Trophoblast cell (in vitro differentiated cells and primary cell): ENCODE measurements at regions not wholly inside any gene's neighbourhood (a gene's known extent, or its start where the extent isn't known, plus 50 kb on each side); places are given as distances from the start of the nearest gene placed in this dataset.

ENCODE experiments used
- DNase-seq, 2 donors: peaks; one replicate each; pipeline ENCODE4 v3.0.0-alpha.2; 2016
- H2AFZ ChIP-seq: 2 replicates; pipeline ENCODE4 v1.6.1; 2013; ENCODE audit warnings: low read length, moderate library complexity, mild to moderate bottlenecking; ENCODE audit not compliant: insufficient read depth, poor library complexity
- H2AK5ac ChIP-seq: 2 replicates; pipeline ENCODE4 v1.6.1; 2013; ENCODE audit warnings: mild to moderate bottlenecking, low read length
- H2BK120ac ChIP-seq: 2 replicates; pipeline ENCODE4 v1.6.1; 2013; ENCODE audit warnings: low read length, mild to moderate bottlenecking, moderate library complexity; ENCODE audit not compliant: insufficient read depth, poor library complexity
- H2BK12ac ChIP-seq: 2 replicates; pipeline ENCODE4 v1.6.1; 2013; ENCODE audit warnings: mild to moderate bottlenecking, low read length, moderate library complexity
- H2BK5ac ChIP-seq: 2 replicates; pipeline ENCODE4 v1.6.1; 2013; ENCODE audit warnings: low read length, low read depth, moderate library complexity, mild to moderate bottlenecking; ENCODE audit not compliant: poor library complexity
- H3K14ac ChIP-seq: 2 replicates; pipeline ENCODE4 v1.6.1; 2013; ENCODE audit warnings: mild to moderate bottlenecking, low read length
- H3K18ac ChIP-seq: 2 replicates; pipeline ENCODE4 v1.6.1; 2013; ENCODE audit warnings: mild to moderate bottlenecking, low read length
- H3K23ac ChIP-seq: 2 replicates; pipeline ENCODE4 v1.6.1; 2013; ENCODE audit warnings: low read length
- H3K27ac ChIP-seq: 2 replicates; pipeline ENCODE4 v1.5.1; 2013; ENCODE audit warnings: low read depth, mild to moderate bottlenecking, inconsistent platforms, low read length, moderate library complexity
- H3K27me3 ChIP-seq: 2 replicates; pipeline ENCODE4 v1.6.1; 2013; ENCODE audit warnings: inconsistent platforms, mild to moderate bottlenecking, low read length, moderate library complexity; ENCODE audit not compliant: insufficient read depth
- H3K36me3 ChIP-seq, 2 experiments: 1 replicate in 1 of 2; 2 replicates in 1 of 2; pipeline ENCODE4 v1.6.1; 2013; ENCODE audit warnings: low read length in 2 of 2, mild to moderate bottlenecking in 2 of 2, moderate library complexity in 1 of 2; ENCODE audit not compliant: insufficient read depth in 2 of 2, control insufficient read depth in 1 of 2
- H3K4ac ChIP-seq: 2 replicates; pipeline ENCODE4 v1.6.1; 2013; ENCODE audit warnings: low read depth, mild to moderate bottlenecking, low read length, moderate library complexity
- H3K4me1 ChIP-seq, 2 experiments: 1 replicate in 1 of 2; 2 replicates in 1 of 2; pipeline ENCODE4 v1.6.1; 2013; ENCODE audit warnings: low read length in 2 of 2, mild to moderate bottlenecking in 2 of 2, moderate library complexity in 1 of 2; ENCODE audit not compliant: insufficient read depth in 2 of 2, control insufficient read depth in 1 of 2
- H3K4me2 ChIP-seq: 2 replicates; pipeline ENCODE4 v1.6.1; 2013; ENCODE audit warnings: inconsistent platforms, mild to moderate bottlenecking, low read length, moderate library complexity
- H3K4me3 ChIP-seq: 2 replicates; pipeline ENCODE4 v1.5.1; 2013; ENCODE audit warnings: mild to moderate bottlenecking, low read depth, low read length, inconsistent platforms
- H3K79me1 ChIP-seq: one replicate; pipeline ENCODE4 v1.6.1; 2013; ENCODE audit warnings: low read length
- H3K79me2 ChIP-seq: 2 replicates; pipeline ENCODE4 v1.6.1; 2013; ENCODE audit warnings: low read length, mild to moderate bottlenecking; ENCODE audit not compliant: control insufficient read depth, insufficient read depth, poor library complexity
- H3K9ac ChIP-seq: 2 replicates; pipeline ENCODE4 v1.6.1; 2013; ENCODE audit warnings: mild to moderate bottlenecking, low read length
- H3K9me3 ChIP-seq: 2 replicates; pipeline ENCODE4 v1.6.1; 2013; ENCODE audit warnings: low read depth, mild to moderate bottlenecking, control low read depth, inconsistent platforms, low read length; ENCODE audit not compliant: insufficient read depth
- H4K12ac ChIP-seq: 2 replicates; pipeline ENCODE4 v1.6.1; 2013; ENCODE audit warnings: low read depth, mild to moderate bottlenecking, low read length, moderate library complexity
- H4K8ac ChIP-seq: 2 replicates; pipeline ENCODE4 v1.6.1; 2013; ENCODE audit warnings: low read depth, mild to moderate bottlenecking, low read length, moderate library complexity
- H4K91ac ChIP-seq: one replicate; pipeline ENCODE4 v1.6.1; 2013; ENCODE audit warnings: low read depth, mild to moderate bottlenecking, low read length, moderate library complexity
- WGBS: extraction: QIAGEN DNeasy Blood & Tissue Kit; methylation state at CpG from one replicate; pipeline ENCODE4 v1.1.7; 2013; ENCODE audit warnings: missing lambda C conversion rate; ENCODE audit not compliant: insufficient read length, insufficient coverage; ENCODE audit errors: extremely low coverage; 5-methylcytosine and 5-hydroxymethylcytosine counted together

- no peak overlapping the region for H2AFZ ChIP-seq
- no peak overlapping the region for H4K91ac ChIP-seq
- H3K9me3 ChIP-seq, result no peaks in the 10 kb centered on the region
- H2BK5ac ChIP-seq, result no peak overlapping the region
- no peak overlapping the region for H3K14ac ChIP-seq
- H3K4me2 ChIP-seq, result no peak overlapping the region
- no peaks in the 10 kb centered on the region for H3K4me1 ChIP-seq
- H3K4ac ChIP-seq, result no peak overlapping the region
- no peak overlapping the region for H4K12ac ChIP-seq
- no peak overlapping the region for H3K27ac ChIP-seq
- H3K18ac ChIP-seq, result no peak overlapping the region
- no CpG with 5 or more reads among the region's 2 CpGs for WGBS
- no peak overlapping the region for H2AK5ac ChIP-seq
- H2BK12ac ChIP-seq, result no peak overlapping the region
- peak in 1 of 2 donors; percentile 13 for DNase-seq
- no peak overlapping the region for H3K4me3 ChIP-seq
- no peak overlapping the region for H3K23ac ChIP-seq
- H2BK120ac ChIP-seq, result no peak overlapping the region
- H3K27me3 ChIP-seq, result no peaks in the 10 kb centered on the region
- no peaks in the 10 kb centered on the region for H3K79me2 ChIP-seq
- H3K9ac ChIP-seq, result no peak overlapping the region
- H4K8ac ChIP-seq, result no peak overlapping the region
- H3K79me1 ChIP-seq, result peaks cover 1% of the 10 kb centered on the region
- no peaks in the 10 kb centered on the region for H3K36me3 ChIP-seq
These were observed 373.6 kb upstream of the RASGEF1B start for GRCh38 chr4:81845273-81845672.

GRCh38 chr4:81844717-81845116 lies 373.0 kb upstream of the RASGEF1B start:
- Histone ChIP-seq H4K91ac (no peak overlapping the region), H3K4ac (no peak overlapping the region), H3K27ac (no peak overlapping the region), H3K79me1 (peaks cover 1% of the 10 kb centered on the region), H2BK12ac (no peak overlapping the region), H3K4me3 (no peak overlapping the region), H3K9ac (no peak overlapping the region), H3K27me3 (no peaks in the 10 kb centered on the region), H3K36me3 (no peaks in the 10 kb centered on the region), H4K8ac (no peak overlapping the region), H2BK120ac (no peak overlapping the region), H2AK5ac (no peak overlapping the region), H2BK5ac (no peak overlapping the region), H3K4me2 (no peak overlapping the region), H3K79me2 (no peaks in the 10 kb centered on the region), H2AFZ (no peak overlapping the region), H4K12ac (no peak overlapping the region), H3K4me1 (no peaks in the 10 kb centered on the region), H3K18ac (no peak overlapping the region), H3K9me3 (no peaks in the 10 kb centered on the region), H3K14ac (no peak overlapping the region), H3K23ac (no peak overlapping the region)
- no CpG with 5 or more reads among the region's 3 CpGs for WGBS
- peak; percentile 77 to 89 for DNase-seq

- H2BK5ac ChIP-seq, result no peak overlapping the region
- H4K8ac ChIP-seq, result no peak overlapping the region
- H4K91ac ChIP-seq, result no peak overlapping the region
- H3K79me2 ChIP-seq, result no peaks in the 10 kb centered on the region
- no peak overlapping the region for H2BK12ac ChIP-seq
- H2AFZ ChIP-seq, result no peak overlapping the region
- no peak for DNase-seq
- H3K36me3 ChIP-seq, result no peaks in the 10 kb centered on the region
- H3K18ac ChIP-seq, result no peak overlapping the region
- no peak overlapping the region for H3K4ac ChIP-seq
- no peak overlapping the region for H4K12ac ChIP-seq
- no peak overlapping the region for H3K4me3 ChIP-seq
- no peak overlapping the region for H3K23ac ChIP-seq
- no peak overlapping the region for H3K27ac ChIP-seq
- no peaks in the 10 kb centered on the region for H3K4me1 ChIP-seq
- H3K4me2 ChIP-seq, result no peak overlapping the region
- no peaks in the 10 kb centered on the region for H3K79me1 ChIP-seq
- no CpG with 5 or more reads among the region's 1 CpG for WGBS
- H2AK5ac ChIP-seq, result no peak overlapping the region
- H2BK120ac ChIP-seq, result no peak overlapping the region
- no peak overlapping the region for H3K9ac ChIP-seq
- H3K27me3 ChIP-seq, result no peaks in the 10 kb centered on the region
- no peak overlapping the region for H3K14ac ChIP-seq
- H3K9me3 ChIP-seq, result no peaks in the 10 kb centered on the region
These were observed 367.8 kb upstream of the RASGEF1B start for GRCh38 chr4:81839347-81840042.

GRCh38 chr4:81838586-81838985 lies 366.9 kb upstream of the RASGEF1B start:
- Histone ChIP-seq H2BK5ac (no peak overlapping the region), H4K8ac (no peak overlapping the region), H3K4me3 (no peak overlapping the region), H3K4ac (no peak overlapping the region), H3K79me2 (no peaks in the 10 kb centered on the region), H3K9ac (no peak overlapping the region), H2AK5ac (no peak overlapping the region), H3K27me3 (no peaks in the 10 kb centered on the region), H2BK120ac (no peak overlapping the region), H3K79me1 (no peaks in the 10 kb centered on the region), H2BK12ac (no peak overlapping the region), H3K23ac (no peak overlapping the region), H3K4me2 (no peak overlapping the region), H3K14ac (no peak overlapping the region), H4K91ac (no peak overlapping the region), H3K27ac (no peak overlapping the region), H3K9me3 (no peaks in the 10 kb centered on the region), H2AFZ (no peak overlapping the region), H3K4me1 (no peaks in the 10 kb centered on the region), H3K18ac (no peak overlapping the region), H4K12ac (no peak overlapping the region), H3K36me3 (no peaks in the 10 kb centered on the region)
- no peak for DNase-seq
- 100% methylated on average over 1 of the region's 2 CpGs for WGBS
